ENCODE measurements at regions not wholly inside any gene's neighbourhood (a gene's known extent, or its start where the extent isn't known, plus 50 kb on each side); places are given as distances from the start of the nearest gene placed in this dataset.
A peak's percentile ranks its signal among the peaks of the same experiment; 100 is the strongest.
"Not testable (repeated sequence)": the region's sequence is repeated elsewhere in the genome, so short reads cannot be mapped to it uniquely, and the experiment has no call there.

- no peak for DNase-seq
These were observed 219.8 kb downstream of the RPS29 start for GRCh38 chr14:49366416-49366815.

DNA sequence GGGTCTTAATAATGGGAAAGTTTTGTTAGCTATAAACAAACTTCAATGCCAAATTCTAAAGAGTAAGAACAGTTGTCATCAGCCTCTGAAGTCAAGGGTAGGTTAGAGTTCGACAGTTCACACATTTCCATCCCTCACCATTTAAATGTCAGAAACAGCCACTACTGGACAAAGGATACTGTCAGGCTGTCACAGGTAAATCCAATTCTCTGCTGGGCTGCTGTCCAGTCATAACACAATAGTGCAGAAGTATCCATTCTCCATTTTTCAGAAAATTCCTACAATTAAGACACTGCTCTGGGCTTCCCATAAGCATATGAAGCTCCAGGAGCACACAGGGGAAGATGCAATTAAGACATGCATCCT lies 221.4 kb downstream of the RPS29 start:
- DNase-seq = no peak

DNA sequence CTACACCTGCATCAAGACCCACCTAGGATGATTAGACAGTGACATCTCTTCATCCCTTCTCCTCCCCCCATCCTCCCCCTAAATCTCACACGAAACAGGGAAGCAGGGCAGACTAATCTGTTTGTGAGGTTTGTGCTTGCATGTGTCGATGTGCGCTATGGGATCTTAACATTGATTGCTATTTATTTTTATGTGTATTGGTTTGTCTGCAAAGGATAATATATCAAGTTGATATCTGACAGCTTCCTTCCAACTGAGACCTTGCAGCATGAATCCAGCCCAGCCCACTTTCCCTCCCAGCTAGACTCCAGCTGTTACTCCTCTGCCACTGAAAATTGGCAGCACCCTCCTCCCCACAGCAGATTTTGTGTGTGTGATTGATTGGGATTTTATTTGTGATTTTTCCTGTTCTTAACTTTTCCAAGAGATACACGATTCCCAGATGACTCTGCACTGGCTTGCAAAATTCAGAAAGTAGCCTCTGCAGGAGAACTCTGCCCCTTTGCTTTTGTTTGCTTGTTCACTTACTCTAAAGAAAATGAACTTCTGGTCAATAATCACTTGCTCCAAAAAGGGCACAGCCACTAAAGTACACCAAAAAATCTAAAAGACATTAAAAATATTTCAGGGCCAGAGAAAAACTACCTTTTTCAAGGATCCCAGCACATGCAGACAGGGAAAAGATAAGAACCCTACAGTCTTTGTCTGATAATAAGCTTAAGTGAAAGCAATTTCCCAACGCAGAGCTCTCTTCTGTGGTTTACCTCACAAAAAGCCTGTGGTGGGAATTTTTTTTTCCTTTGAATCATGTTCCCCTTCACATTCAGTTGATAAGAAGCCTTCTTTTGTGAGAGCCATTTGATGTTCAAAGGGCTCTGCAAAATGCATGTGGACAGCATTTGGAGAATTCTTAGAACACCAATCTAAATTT lies 222.1 kb downstream of the RPS29 start:
- DNase-seq = no peak

GRCh38 chr14:49362916-49363315 lies 223.3 kb downstream of the RPS29 start:
- DNase-seq = no peak

- DNase-seq = no peak
These were observed 247.1 kb downstream of the RPS29 start for GRCh38 chr14:49339130-49339529.

DNA sequence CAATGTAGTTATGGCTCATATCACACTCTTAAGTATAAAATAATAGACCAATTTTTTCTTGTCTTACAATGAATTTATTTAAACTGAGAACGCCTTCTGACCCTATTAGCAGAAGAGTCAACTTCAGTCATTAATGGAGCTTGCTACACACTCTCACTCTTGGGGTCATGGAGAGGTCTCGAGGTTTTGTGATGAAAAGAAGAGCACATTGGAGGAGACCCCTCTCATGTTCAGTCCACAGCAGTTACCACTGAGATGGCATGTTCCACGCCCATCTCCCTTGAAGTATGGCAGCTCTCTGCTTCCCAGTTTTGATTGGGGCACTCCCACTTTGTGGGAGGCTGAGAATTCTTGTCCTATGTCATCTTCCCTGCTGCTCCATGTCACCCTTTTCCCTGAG lies 266.4 kb downstream of the RPS29 start:
- DNase-seq = no peak

GRCh38 chr14:49315570-49315969 lies 270.6 kb downstream of the RPS29 start:
- DNase-seq = no peak

- no peak for DNase-seq
These were observed 271.4 kb downstream of the RPS29 start for GRCh38 chr14:49314737-49315136.

GRCh38 chr14:49313108-49313507 lies 273.1 kb downstream of the RPS29 start:
- no peak for DNase-seq

DNA sequence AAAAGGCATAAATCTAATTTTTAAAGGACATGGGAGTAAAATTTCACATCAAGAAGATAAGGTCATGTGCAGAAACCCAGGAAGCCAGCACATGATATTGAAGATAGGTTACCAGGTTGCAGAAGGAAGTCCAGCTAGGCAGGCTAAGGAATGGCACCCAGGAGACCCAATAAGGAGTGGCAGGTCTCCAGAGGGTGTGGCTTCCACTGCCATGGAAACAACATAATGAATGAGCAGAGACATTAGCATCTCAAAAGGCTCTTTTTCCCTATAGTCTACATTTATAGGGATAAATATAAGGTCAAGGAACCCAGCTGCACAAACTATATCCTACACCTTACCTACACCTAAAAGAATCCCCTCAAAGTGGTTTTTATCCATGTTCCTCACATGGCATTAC lies 275.9 kb downstream of the RPS29 start:
- DNase-seq = no peak

- DNase-seq = peak in 1 of 2 experiments; percentile 47
These were observed 279.9 kb downstream of the RPS29 start for GRCh38 chr14:49306152-49306751.

DNA sequence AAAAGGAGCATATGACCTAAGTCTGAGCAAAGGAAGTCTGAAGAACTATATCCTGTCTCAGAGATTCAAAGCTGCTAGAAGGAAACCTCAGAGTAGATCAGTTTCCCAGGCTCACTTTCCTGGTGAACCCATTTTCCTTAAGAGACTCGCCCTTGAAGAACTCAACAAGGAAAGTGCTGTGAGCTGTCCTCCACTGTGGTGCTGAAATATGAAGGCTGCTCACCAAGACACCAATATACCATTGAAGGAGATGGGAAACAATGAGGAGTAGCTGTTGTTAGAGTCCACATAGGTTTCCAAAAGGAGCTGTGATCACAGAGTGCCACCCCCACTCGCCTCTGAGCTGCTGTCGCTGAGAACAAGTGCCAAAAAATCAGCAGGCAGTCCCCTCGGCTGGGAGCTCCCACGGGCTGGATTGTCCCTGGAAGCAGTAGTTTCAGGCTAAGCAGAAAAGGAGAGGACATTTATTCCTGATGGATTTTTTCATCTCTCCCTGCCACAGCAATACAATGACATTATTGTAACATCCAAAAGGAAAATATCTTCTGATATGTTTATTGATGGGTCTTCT lies 282.1 kb downstream of the RPS29 start:
- DNase-seq = peak in 1 of 2 experiments; percentile 24

- no peak for DNase-seq
These were observed 289.1 kb downstream of the RPS29 start for GRCh38 chr14:49297102-49297501.

GRCh38 chr14:49294621-49295148 lies 291.5 kb downstream of the RPS29 start:
- DNase-seq = no peak

- no peak for DNase-seq
These were observed 299.2 kb downstream of the RPS29 start for GRCh38 chr14:49287004-49287403.

DNA sequence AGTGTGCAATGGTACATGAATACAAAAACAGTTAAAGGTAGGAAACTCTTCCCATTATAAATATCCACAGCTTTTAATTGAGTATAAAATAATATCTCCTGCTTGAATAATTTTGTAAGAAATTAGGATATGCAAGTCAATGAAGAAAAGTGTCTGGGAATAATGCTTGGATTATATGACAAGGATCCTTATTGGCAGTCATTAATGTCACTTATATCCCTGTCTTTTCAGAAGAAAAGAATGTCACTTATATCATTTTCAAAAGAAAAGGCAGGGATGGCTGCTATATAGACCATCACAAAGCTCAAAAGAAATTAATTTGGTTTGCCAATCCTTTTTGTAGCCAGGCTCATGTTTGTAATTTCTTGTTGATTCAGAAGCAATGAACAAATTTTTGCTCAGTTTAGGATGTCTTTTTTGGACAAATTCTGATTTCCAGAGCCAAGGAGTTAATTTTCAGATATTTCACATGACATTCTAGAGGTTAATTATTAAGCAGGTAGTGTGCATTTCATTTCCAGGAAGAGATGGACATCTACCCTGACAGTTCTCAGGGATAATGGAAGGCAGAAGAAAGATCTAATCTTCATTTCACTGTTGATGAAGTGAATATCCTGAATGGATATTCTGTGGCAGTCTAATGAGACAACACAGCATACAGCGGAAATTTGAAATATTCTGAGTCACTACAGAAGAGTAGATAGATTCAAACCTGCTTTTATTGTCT lies 299.8 kb downstream of the RPS29 start:
- DNase-seq = no peak

DNA sequence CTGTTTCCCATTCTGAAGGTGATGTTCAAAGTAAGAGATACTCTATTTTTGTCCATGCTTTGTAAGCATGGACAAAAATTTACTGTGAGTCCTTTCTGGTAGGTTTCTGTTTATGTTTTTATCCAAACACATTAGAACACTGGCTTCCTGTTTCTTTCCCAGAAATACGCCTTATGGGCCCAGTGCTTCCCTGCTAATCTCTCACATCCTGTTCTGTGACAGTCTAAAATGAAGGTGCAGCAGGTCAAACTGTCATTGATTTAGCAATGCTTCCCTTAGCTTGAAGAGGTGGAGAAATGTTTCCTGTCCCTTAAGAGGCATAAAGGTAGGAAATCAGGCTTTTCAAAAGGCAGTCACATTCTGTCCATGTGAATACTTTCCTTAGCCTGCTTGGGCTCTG lies 305.6 kb downstream of the RPS29 start:
- no peak for DNase-seq

DNA sequence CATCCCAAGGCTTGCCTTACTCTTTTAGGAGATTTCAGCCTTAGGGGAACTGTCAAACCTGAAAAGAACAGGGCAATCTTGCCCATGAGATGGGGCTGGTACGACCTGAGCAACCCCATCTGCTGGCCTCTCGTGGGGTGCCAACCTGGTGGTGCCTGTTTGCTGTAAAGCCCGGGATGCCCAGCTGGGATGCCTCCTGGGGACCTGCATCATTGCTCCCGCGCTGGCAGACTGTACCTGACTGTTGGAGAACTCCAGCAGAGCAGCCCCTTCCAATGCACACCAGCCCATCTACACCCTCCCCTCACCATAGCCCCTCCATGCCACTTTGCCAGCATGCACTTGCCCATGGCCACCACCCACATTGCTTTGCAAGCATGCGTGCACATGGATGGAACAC lies 335.7 kb downstream of the RPS29 start:
- DNase-seq = no peak

DNA sequence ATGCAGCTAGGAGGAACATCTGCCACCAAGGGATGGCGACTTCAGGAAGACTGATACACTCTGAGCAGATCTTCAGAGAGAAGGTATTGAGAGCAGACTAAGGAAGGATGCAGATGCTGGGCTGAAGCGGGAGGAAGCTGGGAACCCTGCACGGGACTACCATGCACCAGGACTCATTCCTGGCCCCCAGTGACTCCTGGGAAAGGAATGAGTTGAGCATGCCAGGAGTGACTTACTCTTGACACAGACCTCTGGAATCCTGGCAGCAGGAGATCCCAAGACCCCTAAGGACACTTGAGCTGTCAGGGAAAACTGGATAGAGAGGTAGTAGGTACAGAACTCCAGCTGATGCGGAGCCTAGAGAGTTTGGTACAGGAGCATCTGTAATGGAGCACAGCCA lies 336.1 kb downstream of the RPS29 start:
- DNase-seq = no peak

- no peak for DNase-seq
These were observed 337.2 kb downstream of the RPS29 start for GRCh38 chr14:49249022-49249421.

- not testable (repeated sequence) for DNase-seq
These were observed 342.4 kb downstream of the RPS29 start for GRCh38 chr14:49243777-49244176.

DNA sequence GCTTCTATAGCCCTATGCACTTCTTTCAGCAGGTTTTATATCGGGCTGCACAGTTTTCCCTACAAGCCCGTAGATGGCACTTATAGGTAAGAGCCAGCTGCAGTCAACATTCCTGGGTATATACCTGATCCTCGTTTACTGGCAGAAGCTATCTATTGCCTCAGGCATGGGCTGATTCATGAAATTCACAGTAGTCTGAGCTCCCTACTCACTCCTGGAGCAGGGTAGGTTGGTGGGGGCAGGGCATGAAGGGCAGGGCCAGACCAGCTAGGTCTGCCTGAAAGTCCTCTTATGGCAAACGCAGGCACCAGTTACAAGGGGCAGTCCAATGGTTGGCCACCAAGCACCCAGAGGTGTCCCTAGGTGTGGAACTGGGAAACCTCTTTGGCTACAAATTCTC lies 345.8 kb downstream of the RPS29 start:
- no peak for DNase-seq

DNA sequence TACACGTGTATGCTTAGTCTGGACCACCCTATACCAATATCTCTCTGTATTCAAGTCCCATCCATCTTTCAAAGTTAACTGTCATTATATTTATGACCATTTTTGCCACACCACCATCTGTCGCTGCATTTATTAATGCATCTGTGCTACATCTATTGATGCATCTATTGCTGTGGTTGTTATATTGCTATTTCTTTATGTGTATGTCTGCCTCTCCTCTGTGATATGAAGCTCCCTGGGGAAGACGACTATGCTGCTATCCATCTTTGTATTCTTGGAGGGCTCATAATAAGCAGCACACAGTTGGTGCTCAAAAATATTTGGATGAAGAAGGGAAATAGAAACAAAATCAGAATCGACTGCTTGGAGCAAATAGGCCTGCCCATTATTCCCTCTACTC lies 357.6 kb downstream of the RPS29 start:
- DNase-seq = no peak

Data from NCI-H446 (cell line).